ENCODE measurements at regions not wholly inside any gene's neighbourhood (a gene's known extent, or its start where the extent isn't known, plus 50 kb on each side); places are given as distances from the start of the nearest gene placed in this dataset.
A peak's percentile ranks its signal among the peaks of the same experiment; 100 is the strongest.

DNA sequence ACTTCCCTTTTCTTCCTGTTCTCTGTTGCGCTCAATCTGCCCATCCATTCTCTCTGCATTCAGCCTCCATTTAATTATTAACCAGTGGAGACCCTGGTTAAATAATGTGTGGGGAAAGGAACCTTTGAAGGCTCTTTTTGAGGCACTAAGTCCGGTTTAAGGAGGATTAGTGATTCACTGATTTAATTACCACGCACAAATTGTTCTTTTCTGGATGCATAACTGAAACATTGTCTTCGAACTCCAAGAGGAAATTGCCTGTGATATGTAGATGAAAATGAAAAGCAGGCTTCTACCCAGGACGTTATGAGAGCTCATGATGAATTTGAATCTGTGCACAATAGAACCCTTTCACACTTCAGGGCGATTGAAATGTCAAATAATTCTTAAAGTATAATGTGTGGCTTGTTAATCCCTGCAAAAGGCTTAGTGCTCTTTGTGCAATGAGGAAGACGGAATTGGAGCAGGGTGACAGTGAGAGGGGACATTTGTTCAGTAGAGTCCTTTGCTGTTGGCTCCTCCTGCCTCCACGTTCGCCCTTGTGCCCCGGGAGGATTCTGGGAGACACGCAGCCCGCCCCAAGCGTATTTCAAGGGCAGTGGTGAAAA lies 51.1 kb upstream of the ZNF236 start:
- DNase-seq: no peak

DNA sequence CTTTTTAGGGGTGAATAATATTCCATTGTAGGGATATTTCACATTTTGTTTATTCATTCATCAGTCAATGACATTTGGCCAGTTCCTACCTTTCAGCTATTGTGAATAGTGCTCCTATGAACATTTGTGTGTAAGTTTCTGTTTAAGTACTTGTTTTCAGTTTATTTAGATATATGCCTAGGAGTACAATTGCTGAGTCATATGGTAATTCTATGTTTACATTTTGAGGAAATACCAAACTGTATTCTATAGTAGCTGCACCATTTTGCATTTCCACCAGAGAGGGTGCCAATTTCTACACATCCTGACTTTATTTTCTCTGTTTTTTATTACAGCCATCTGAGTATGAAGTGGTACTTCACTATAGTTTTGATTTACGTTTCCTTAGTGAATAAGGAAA lies 54.4 kb upstream of the ZNF236 start:
- DNase-seq: no peak

DNA sequence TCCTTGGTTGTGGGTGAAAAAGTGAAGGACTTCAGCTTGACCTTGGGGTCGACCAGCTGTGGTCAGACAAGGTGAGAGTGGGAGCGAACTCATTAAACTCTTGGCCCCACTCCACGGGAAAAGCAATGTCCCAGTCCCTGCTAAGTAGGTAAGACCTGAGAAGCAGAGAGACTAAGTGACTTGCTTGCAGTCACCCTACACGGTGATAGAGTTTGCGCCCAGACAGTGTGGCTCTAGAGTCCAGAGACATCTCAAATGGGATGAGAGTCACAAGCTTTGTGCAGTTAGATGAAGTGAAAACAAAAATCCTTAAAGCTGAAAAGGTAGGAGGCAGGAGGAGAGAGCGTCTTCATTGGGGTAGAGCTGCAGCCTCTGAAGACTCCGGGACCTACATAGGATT lies 55.9 kb upstream of the ZNF236 start:
- DNase-seq: no peak

DNA sequence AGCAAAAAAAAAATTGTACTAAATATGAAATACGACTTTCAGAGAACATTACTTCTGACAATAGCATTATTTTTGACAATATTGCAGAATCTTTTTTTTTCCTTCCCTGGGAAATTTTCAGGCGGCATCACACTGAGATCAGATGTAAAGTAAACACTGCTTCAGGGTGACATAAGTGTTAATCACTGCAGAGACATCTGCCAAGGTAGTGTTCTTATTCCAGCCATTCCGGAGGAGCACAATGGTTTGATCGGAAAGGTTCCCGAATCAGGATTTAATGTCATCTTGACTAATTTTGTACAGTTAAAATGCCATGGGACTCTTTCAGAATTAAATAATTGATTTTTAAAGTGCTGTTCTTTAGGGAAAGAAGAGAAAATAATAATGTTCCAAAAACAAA lies 56.7 kb upstream of the ZNF236 start:
- DNase-seq: no peak

DNA sequence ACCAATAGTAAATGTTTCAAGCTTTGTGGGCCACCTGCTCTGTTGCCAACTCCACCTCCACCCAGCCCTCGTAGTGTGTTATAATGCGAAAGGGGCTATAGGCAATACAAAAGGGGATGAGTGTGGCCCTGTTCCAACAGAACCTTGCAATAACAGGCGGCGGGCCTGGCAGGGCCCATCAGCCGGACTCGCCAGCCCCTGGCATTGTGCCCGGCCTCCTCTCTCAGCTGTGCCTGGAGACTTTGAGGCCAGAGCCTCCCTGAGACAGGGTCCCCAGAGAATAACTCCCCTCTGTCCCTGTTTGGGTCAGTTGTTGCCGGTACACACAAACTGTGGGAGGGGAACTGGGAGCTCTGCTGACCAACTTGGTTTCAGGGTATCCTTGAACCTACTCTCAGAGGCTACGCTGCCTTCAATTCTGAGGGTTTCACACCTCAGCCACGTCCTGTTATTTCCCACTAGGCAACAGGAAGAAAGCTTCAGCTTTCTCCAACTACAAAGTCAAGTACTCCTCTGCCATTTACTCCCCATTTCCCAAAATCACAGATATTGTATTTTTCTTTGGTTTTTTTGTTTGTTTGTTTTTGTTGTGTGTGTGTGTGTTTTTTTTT lies 58.0 kb upstream of the ZNF236 start:
- no peak for DNase-seq

DNA sequence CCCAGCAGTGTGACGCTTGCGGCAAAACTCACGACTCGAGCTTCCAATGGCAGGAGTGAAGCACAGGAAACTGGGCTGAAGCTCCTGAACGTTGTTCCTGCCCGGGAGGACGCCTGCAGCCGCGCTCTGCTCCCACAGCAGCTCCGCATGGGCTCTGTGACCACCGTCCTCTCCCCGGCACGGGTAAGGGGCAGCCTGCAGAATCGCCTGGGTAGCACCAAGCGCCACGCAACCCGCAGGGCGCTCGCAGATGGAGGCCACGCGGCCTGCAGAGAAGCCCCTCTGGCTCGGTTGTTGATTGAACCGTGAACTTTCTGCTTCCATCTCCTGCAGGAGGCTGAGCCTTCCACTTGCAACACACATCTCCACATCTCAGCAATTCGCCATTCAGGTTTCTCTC lies 63.3 kb upstream of the ZNF236 start:
- DNase-seq: no peak

DNA sequence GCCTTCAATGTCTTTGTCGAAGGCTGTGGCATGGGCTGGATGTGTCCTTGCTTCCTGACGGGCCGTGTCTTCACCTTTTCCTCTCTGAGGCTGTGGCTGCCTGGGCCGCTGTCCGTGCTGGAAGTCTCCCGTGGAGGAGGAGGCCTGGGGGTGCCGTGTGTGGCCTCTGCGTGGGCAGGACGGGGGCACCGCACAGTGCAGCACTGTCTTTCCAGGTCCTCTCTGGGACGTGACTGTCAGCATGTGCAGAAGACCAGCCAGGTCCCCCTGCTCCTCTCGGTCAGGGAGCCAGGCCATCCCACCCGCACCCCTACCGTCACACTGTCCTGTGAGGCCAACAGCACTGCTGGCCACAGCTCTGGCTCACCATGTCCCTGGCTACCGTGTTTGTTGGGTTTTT lies 64.4 kb upstream of the ZNF236 start:
- DNase-seq: no peak

DNA sequence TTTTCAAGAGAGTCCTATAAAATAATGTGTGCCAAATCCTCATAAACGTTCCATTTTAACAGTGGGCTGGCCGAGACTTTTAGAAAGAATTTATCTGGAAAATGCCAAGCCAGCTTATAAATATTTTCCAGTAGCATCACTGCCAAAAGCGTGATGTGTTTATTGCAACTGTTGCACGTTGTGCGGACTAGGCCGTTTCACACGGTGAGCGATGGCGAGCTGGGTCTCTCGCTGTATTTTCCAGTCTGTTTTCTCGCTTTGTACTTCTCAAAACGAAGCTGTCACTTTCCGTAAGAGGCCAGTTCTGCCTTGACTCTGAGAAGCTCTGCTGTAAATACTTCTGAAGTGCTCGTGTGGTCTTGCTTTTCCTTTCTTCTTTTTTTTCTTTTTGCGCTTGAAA lies 65.0 kb upstream of the ZNF236 start:
- DNase-seq: no peak

DNA sequence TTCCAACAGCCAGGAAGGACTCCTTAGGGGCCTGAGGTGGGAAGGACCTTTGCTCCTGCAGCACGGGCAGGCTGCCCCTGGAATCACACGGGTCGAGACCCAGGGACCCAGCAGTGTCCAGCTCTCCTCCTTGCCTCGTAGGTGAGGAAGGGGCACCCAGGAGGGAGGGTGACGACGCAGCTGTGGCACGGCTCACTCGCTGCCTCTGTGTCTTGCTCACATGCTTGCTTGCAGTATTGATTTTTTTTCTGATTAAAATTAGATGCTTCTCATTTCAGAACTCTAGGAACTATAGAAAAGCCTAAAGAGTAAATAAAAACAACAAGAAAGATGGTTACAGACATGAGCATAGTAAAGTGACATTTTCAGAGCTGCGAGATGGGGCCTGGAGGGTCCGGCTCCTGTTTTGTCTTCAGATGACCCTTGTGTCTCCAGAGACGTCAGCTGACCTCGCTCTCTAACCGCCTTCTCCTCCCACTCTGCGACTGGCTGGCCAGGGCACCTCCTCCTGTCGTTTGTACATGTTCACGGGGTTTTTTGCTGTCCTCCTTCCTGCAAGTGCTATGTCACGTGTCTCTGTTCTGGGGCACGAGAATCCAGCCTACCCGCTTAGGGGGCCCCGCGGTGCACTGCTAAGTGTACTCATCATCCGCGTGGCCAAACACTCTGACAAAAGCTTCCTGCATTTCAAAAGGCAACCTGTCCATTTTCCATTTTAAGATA lies 65.7 kb upstream of the ZNF236 start:
- no peak for DNase-seq

DNA sequence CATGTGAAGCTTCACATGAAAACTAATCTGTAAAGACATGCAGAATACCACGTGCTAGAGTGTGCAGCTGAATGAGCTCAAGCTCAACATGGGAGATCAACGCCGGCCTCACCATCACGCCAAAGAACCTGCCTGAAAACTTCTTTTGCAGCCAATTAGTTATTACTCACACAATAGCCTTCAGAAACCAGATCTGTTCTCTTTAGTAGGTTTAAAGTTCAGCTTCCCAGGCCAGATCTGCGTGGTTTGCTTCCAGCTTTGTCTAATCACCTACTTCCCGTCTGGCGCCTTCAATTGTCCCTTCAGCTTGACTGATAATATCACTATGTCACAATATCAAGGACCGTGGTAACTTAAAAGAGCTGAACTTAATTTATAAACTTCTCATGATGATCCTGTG lies 68.0 kb upstream of the ZNF236 start:
- DNase-seq: no peak

DNA sequence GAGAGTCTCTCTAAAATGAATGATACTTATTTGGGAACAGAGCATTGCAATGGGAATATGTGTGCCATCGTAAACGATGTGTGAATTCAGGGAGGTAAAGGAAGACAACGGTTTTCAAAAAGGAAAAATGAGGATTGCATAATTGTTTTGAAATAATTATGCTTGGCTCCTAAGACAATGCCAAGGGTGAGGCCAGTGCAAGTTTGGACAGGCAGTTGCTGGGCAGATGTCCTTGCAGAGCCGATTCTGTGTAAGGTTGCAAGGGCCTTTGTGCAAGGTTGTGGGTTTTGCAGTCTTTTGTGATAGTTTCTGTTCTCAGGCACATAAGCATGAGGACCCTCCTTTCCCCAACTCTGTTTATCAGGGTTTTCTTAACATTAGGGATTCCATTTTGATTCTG lies 70.0 kb upstream of the ZNF236 start:
- no peak for DNase-seq

DNA sequence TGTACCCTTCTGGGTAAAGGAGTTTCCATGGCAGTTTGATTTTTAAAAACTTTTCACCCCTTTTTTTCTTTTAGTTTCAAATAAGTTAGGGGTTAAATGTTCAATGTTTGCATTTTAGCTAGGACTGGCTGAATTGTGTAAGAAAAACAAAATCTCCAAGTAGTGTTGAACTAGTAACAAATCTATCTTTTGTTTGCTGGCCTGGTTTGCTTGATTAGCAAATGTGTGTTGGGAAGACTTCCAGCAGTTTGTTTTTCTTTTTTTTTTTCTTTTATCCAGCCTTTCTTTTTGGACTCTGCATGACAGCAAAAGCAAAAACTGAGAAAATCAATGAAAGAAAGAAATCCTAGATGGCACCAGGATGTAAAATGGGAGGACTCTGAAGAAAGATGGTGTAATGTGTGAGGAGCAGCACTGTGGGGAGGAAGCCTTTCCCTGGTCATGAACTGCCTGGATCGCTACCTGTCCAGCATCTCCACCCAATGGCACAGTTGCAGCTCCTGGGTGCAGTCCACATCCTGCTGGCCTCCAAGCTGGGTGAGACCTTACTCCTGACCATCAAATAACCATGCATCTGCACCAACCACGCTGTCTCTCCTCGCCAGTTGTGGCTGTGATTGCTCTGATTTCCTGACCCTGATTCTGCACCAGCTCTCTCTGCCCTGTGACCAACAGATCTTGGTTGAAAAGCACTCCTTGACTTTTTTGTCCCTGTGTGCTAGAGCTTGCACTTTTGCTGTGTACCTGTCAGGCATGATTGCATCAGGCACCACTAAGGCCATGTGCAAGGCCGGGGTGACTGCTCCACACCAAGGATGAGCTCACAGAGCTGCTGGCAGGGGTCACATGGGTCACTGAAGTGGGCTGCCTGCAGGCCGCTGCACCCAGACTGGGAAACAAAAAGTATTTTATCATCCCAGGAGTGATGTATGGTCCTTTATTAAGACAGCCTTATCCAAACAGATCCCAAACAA lies 71.2 kb upstream of the ZNF236 start:
- DNase-seq: no peak

DNA sequence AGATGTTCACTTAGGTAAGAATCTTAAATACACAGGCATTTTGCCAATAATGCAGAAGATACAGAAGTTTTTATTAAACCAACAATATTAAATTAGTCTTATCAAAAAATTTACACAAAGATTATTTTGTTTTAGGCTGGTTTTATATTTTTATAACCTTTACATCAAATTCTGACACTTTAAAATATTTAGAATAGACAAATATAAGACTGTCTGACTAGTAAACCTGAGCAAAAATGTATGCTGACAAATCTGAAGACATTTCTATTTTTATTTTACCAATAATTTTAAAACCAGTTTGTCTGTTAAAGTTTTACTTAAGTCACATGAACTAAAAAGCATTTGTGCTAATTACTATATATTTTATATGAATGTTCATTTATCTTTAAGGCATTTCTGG lies 72.1 kb upstream of the ZNF236 start:
- no peak for DNase-seq

DNA sequence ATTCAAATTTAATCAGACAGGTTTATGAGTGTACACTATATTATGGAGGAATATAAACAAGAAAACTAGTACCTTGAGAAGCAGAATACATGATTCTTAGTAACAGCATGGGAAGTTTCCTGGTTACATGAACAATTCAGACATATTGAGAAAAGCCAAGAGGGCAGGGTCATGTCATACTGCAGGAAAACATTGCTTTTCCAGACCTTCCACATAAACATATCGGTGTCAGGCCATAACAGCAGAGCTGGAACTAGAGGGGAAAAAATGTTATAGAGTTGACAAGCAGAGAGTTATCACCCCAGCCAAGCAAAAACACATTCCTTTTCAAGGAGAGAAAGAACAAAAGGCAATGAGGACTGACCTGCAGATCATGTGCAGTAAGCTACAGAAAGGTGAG lies 74.7 kb upstream of the ZNF236 start:
- no peak for DNase-seq

DNA sequence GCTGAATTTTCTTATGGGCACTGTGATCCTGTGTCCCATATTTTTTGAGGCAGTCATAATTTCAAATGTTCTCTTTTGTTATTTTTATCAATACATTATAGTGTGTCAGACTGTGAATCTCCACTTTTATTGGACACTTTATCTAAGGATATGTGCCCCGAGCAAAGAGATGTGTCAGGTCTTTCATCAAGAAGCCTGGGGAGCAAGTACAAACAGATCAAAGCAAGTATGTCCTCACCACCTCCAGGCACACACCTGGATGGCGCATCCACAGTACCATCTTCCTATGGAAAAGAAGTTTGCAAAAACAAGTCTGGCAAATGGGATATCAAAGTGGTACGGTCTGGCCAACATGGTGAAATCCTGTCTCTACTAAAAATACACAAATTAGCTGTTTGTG lies 81.0 kb upstream of the ZNF236 start:
- DNase-seq: no peak

DNA sequence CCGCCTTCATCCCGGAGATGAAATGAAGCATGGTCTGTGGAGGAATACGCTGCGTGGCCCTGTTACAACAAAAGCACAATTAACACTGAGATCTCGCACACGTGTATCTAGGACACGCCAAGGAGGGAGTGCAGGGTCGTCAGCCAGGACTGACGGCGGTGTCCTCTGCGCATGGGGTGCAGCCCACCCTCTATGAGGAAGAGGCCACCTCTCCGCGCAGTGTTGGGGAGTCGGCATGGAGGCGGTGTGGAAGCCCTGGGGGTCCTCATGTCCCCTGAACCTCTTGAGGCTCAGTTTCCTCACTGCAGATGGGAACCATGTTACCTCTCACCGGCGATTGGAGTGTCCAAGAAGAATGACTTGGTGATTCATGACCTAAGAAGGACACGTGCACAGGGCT lies 86.0 kb upstream of the ZNF236 start:
- DNase-seq: no peak

DNA sequence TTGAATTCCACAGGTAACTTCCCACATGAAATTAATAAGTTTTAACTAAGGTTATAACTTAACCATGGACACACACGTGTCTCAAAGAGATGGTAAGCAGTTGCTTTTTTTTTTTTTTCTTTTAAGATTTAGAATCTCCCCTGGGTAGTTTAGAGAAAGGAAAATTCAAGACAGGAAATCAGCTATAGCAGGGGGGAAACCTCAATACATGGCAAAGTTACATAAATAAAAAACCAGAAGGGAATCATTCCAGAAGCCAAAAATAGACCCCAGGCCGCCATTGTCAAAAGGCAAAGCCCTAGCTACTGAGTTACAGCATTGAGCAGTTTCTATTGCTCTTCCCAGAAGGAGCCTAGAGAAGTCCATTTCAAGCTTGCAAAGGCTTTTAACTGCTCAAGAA lies 91.5 kb upstream of the ZNF236 start:
- no peak for DNase-seq

DNA sequence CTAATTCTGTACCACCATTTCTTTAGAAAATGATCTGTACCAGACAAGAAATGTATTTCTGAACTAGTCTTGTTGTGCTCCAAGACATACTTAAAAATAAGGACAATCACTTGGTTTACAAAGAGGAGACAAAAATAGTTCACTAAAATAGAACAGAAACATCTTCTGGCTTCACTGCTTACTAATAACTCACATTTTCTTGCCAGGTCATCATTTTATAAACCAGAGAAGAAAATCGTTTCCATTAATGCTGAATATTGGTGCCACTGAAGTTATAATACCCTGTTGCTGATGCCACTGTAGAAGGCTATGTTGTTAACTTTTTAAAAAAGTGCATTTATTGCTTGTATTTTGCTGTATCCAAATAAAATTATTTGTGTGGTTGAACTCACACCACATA lies 94.8 kb upstream of the ZNF236 start:
- no peak for DNase-seq

DNA sequence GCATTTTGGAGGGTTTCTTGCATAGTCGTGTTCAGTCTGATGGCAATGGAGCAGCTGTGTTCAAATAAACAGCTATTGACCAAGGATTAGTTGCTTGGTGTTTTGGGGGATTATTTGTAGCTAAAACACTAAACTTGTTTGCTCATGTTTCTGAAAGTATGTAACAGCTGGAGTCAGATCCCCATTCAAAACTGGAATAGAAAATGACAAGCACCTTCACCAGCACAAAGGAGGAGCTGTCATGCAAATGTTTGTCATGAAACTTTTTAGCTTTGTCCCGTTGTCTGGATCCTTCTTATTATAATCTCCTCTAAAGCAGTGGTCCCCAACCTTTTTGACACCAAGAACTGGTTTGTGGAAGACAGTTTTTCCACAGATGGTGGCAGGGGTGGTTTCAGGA lies 96.9 kb upstream of the ZNF236 start:
- no peak for DNase-seq

DNA sequence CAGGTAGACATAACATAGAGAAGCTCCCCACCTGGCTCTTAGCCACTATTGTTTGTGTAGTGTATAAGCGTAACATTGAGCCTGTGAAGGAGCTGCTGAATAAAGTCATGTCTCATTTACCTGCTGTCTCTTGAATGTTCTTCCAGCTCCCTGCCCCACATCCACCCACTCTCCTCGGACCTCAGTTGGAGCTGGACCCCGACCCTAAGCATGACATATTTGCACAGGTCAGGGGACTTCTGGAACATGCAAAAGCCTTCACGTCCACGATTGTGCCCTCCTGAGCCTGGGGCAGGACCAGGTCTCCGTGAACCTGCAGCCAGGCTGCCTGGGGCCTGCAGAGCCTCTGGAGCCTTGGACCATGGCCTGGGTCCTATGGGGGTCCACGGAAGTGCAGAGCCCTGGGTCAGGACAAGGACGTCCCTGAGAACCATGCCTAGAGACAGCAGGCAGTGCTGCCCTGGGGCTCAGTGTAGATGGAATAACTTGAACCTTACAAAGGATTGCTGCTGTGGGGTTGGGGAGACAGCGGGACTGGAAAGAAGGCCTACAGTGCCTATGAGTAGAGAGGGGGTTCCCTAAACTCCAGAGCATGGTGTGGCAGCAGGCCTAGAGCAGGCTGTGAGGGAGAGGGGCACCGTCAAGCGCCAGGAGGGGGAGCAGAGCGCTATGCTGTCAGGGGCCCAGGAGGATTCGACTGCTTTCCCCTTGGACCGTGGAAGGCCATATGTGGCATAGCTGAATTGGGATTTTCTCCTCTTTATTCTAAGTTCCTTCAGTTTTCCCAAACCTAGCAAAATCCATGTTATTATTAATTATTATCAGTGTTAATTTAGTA lies 99.9 kb upstream of the ZNF236 start:
- no peak for DNase-seq

DNA sequence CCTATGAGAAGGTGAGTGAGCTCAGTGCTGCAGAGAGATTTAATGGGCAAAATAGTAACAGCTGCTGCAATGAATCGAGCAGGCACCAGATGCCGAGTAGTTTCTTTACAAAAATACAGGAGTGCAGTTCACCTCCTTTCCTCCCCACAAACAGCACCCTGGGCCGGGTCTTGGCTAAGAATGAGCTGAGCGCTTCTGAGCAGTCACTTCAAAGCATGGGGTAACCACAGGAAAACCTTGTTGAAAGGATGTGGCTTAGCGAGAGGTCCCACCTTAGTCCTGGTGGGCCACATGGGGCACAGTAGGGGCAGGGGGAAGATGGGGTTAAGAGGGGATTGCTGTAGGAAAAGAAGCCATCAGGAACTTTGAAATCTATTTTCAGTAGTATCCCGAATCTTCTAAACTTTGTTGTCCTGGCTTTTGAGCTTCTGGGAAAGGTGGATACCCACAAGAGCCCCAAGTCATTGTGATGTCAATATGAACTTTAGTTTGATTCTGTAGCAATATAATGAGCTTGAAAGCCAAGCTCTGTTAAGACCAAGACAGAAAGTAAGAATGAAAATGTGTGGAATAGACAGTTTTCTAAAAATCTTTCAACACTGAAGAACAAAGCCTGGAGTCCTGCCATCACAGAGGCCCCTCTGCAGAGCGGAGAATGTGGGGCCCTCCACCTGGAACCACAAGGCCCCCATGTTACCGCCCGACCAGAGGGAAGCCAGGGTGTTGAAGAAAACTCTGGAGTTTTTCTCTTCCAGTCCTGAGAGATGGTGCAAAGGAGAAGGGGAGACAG lies 101.0 kb upstream of the ZNF236 start:
- DNase-seq: peak; percentile 40 to 46

DNA sequence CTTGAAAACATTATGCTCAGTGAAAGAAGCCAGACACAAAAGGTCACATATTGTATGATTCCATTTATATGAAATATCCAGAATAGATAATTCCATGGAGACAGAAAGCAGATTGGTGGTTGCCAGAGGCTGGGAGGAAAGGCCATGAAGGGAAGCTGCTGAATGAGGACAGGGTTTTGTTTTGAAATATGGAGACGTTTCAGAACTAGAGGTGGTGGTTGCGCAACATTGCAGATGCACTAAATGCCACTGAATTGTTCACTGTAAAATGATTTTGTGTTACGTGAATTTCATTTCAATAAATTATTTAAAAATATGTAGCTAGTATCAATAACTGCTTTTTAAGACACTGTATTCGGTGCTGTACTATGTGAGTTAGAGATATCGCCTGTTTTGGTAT lies 101.7 kb upstream of the ZNF236 start:
- DNase-seq: no peak

All from stimulated activated CD4-positive, alpha-beta T cell treated with anti-CD3 and anti-CD28 coated beads, Interleukin-2, amount 100 ng/mL, for 24 hours (primary cell).